ENCODE measurements at regions not wholly inside any gene's neighbourhood (a gene's known extent, or its start where the extent isn't known, plus 50 kb on each side); places are given as distances from the start of the nearest gene placed in this dataset.

DNA sequence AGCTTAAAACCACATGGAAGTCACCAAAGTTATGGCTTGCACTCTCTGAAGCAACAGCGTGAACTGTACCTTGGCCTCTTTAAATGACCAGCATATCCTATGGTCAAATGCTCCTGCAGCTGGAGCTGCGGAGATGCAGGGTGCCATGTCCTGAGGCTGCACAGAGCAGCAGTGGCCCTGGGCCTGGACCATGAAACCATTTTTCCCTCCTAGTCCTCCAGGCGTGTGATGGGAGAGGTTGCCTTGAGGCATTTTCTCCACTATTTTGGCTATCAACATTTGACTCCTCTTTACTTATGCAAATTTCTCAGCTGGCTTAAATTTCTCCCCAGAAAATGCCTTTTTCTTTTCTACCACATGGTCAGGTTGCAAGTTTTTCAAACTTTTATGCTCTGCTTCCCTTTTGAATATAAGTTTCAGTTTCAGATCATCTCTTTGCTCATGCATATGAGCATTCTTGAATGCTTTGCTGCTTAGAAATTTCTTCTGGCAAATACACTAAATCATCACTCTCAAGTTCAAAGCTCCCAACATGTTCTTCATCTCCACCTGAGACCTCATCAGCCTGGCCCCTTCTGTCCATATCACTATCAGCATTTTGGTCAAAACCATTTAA lies 82.9 kb upstream of the TMEFF2 start:
- no peak for DNase-seq

DNA sequence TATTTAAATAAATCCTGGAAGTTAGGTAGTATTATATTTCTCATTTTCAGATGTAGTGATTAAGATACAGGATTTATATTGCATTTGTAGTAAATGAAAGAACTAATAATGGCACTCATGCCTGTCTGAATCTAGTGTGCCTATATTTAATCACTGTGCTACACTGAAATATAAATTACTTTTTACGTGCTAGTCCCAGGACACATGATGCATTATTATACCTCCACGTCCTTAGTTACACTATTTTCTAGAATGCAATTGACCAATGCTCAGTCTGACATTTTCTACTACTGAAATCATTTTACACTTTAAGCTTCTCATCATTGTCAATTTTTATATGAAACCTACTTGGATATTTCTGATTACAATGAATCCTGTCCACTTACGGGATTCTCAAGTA lies 80.9 kb upstream of the TMEFF2 start:
- DNase-seq: no peak

DNA sequence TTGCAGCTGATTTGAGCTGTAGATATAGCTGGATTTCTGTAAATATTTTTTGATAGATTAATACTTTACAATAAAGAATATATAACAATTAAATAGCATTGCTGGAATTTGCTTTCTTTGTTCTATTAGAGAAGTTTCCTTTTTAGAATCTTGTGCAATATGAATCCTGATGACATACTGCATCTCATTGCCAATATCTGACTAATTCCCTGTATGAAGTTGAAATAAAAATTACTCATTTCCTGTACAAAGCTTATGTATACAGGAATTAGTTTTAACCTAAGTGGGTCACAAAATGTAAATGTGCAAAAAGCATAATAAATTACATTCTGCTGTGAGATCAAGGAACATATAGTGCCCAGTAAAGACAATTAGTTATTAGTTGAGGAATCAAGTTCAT lies 72.8 kb upstream of the TMEFF2 start:
- no peak for DNase-seq

DNA sequence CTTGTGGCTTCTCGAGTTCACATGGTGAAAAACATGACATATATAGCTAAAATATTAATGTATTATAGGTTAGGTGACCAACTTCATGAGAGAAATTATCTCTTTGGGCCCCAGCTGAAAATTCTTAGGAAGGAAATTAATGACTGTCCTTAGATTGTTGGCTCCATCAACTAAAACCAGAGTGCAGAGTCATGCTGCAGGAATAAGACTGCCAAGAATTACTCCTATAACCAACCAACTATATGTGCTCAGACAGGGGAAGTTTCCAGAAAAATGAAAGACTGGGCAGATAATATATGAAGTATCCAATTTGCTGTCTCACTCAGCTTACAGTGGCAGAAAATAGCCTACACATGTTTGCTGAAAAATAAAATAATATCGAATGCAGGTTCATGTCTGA lies 71.0 kb upstream of the TMEFF2 start:
- DNase-seq: no peak

DNA sequence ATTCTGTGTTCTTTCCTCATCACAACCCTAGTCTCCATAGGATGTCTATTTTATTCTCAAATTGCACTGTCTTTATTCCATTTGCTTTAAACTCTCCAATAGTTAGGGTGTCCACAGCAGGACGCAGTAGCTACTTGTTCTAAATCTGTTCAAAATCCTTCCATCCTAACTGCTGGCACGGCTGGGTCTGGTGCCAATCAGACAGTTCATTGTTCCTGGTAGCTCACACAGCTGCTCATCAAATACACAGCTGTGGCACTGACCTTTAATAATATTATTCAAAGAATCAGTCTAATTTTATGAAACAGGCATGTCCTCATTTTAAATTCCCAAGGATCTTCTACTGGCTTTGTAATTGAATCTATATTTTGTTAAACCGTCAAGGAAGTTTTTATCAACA lies 59.7 kb upstream of the TMEFF2 start:
- DNase-seq: no peak

- no peak for DNase-seq
Observed at GRCh38 chr2:192253692-192254091, 59.0 kb upstream of the TMEFF2 start.

DNA sequence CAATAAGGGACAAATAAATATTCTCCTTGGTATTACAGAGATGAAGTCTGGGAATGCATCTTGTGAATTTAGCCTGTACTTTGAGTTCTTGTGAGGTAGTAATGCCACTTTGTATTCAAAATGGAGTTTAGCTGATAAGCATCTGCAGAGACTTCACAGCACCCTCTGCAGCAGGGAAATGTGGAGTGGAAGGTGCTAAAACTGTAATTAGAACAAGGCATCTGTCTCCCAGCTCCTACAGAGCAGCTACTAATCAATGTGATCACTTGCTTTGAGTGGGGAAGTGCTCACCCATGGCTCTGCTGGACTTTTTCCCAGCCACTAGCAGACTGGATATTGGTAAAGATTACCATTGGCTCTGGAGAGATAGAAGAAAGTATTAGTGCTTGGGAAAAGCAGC lies 56.2 kb upstream of the TMEFF2 start:
- no peak for DNase-seq

GRCh38 chr2:192247456-192247855 lies 52.7 kb upstream of the TMEFF2 start:
- DNase-seq: no peak

DNA sequence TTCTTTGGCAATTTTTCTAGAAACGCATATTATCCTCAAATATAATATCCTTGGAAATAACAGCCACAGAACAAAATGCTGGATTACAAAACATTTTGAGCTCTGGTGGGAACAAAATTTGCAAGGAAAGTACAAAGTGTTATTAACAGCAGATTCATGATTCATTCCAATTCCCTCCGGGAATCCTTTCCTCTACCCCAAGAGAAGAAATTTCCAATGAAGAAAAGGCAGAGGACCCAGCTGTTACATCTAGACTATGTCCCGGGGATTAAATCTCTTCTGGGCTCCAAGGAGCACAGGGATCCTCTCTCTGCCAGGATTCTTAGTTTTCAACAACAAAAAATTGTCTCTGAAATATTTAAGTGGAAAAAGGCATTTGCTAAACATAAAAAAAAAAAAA lies 51.6 kb upstream of the TMEFF2 start:
- no peak for DNase-seq

- no peak for DNase-seq
Observed at GRCh38 chr2:192245329-192245728, 50.6 kb upstream of the TMEFF2 start.

Data from activated CD4-positive, alpha-beta T cell treated with anti-CD3 and anti-CD28 coated beads for 4 hours (primary cell).